HFFc6 (cell line): ENCODE measurements at regions not wholly inside any gene's neighbourhood (a gene's known extent, or its start where the extent isn't known, plus 50 kb on each side); places are given as distances from the start of the nearest gene placed in this dataset.

Experiments
- DNase-seq: peaks from one replicate; pipeline ENCODE4 v3.0.0-alpha.2; 2018
- H3K27ac Mint-ChIP-seq: 2 replicates; pipeline ENCODE4 v1.8.0; 2020; ENCODE audit warnings: mild to moderate bottlenecking, mixed read lengths
- H3K27me3 Mint-ChIP-seq: 2 replicates; pipeline ENCODE4 v1.8.0; 2021; ENCODE audit warnings: mild to moderate bottlenecking, moderate library complexity, mixed read lengths; ENCODE audit not compliant: insufficient read depth
- H3K36me3 Mint-ChIP-seq: 2 replicates; pipeline ENCODE4 v1.8.0; 2021; ENCODE audit warnings: low read depth, mixed read lengths
- H3K4me1 Mint-ChIP-seq: 2 replicates; pipeline ENCODE4 v1.8.0; 2020; ENCODE audit warnings: low read depth, mixed read lengths
- H3K4me3 Mint-ChIP-seq: 2 replicates; pipeline ENCODE4 v1.8.0; 2020; ENCODE audit warnings: mild to moderate bottlenecking, moderate library complexity, mixed read lengths
- H3K9me3 Mint-ChIP-seq: 2 replicates; pipeline ENCODE4 v1.8.0; 2020; ENCODE audit warnings: mild to moderate bottlenecking, mixed read lengths
- CTCF ChIP-seq: fragments of 200-600 bp; sonication (generic); IDR thresholded peaks from 2 replicates; pipeline ENCODE4 v1.5.0; 2021; ENCODE audit warnings: antibody characterized with exemption, mild to moderate bottlenecking

- no peak overlapping the region for H3K27ac Mint-ChIP-seq
- H3K36me3 Mint-ChIP-seq: no peaks in the 10 kb centered on the region
- H3K9me3 Mint-ChIP-seq: no peaks in the 10 kb centered on the region
- H3K4me3 Mint-ChIP-seq: no peak overlapping the region
- DNase-seq: no peak
- no peak for TF ChIP-seq CTCF
- no peaks in the 10 kb centered on the region for H3K4me1 Mint-ChIP-seq
- H3K27me3 Mint-ChIP-seq: no peaks in the 10 kb centered on the region
Measured at GRCh38 chr2:187854801-187855200, 300.6 kb upstream of the TFPI start.

- Mint-ChIP-seq H3K36me3 (no peaks in the 10 kb centered on the region), H3K9me3 (no peaks in the 10 kb centered on the region), H3K4me3 (no peak overlapping the region), H3K27ac (no peak overlapping the region), H3K4me1 (no peaks in the 10 kb centered on the region), H3K27me3 (no peaks in the 10 kb centered on the region)
- no peak for DNase-seq
- no peak for TF ChIP-seq CTCF
Measured at GRCh38 chr2:187855689-187856088, 301.5 kb upstream of the TFPI start.

- Mint-ChIP-seq H3K27ac (no peak overlapping the region), H3K9me3 (no peaks in the 10 kb centered on the region), H3K27me3 (no peaks in the 10 kb centered on the region), H3K4me1 (no peaks in the 10 kb centered on the region), H3K36me3 (no peaks in the 10 kb centered on the region), H3K4me3 (no peak overlapping the region)
- no peak for TF ChIP-seq CTCF
- no peak for DNase-seq
Measured at GRCh38 chr2:187857826-187858225, 303.6 kb upstream of the TFPI start.

GRCh38 chr2:187862715-187863114 lies 308.5 kb upstream of the TFPI start:
- DNase-seq: no peak
- H3K27me3 Mint-ChIP-seq: peaks cover 10% of the 10 kb centered on the region
- H3K4me1 Mint-ChIP-seq: no peaks in the 10 kb centered on the region
- H3K9me3 Mint-ChIP-seq: no peaks in the 10 kb centered on the region
- no peak overlapping the region for H3K4me3 Mint-ChIP-seq
- no peaks in the 10 kb centered on the region; the same call in 1 of the 2 replicates for H3K36me3 Mint-ChIP-seq
- H3K27ac Mint-ChIP-seq: no peak overlapping the region
- TF ChIP-seq CTCF: no peak

- Mint-ChIP-seq H3K4me1 (no peaks in the 10 kb centered on the region), H3K9me3 (no peaks in the 10 kb centered on the region), H3K27ac (no peak overlapping the region), H3K4me3 (no peak overlapping the region), H3K36me3 (peaks cover 5% of the 10 kb centered on the region; the same call in 1 of the 2 replicates), H3K27me3 (peaks cover 29% of the 10 kb centered on the region)
- no peak for TF ChIP-seq CTCF
- DNase-seq: no peak
Measured at GRCh38 chr2:187865025-187865424, 310.8 kb upstream of the TFPI start.

GRCh38 chr2:187867165-187867564 lies 312.9 kb upstream of the TFPI start:
- peaks cover 29% of the 10 kb centered on the region for H3K27me3 Mint-ChIP-seq
- H3K27ac Mint-ChIP-seq: no peak overlapping the region
- H3K4me3 Mint-ChIP-seq: no peak overlapping the region
- TF ChIP-seq CTCF: no peak
- no peaks in the 10 kb centered on the region for H3K9me3 Mint-ChIP-seq
- no peaks in the 10 kb centered on the region for H3K4me1 Mint-ChIP-seq
- H3K36me3 Mint-ChIP-seq: peaks cover 5% of the 10 kb centered on the region; the same call in 1 of the 2 replicates
- no peak for DNase-seq
